Activated CD8-positive, alpha-beta T cell treated with anti-CD3 and anti-CD28 coated beads for 36 hours (primary cell): ENCODE measurements at regions not wholly inside any gene's neighbourhood (a gene's known extent, or its start where the extent isn't known, plus 50 kb on each side); places are given as distances from the start of the nearest gene placed in this dataset.

Source experiments
- ATAC-seq: fragments of 200-7000 bp; cut with Tn5 transposase; one replicate; pipeline ENCODE4 v1.10.0; 2021; ENCODE audit warnings: mild to moderate bottlenecking, moderate library complexity
- CTCF ChIA-PET: fragments of 350-600 bp; sonication (Branson Sonifier 250); formaldehyde crosslinking; loops from one replicate; lab custom pipeline; 2021; ENCODE audit warnings: antibody characterized with exemption; lab: Charles Lee
- POLR2A ChIA-PET: fragments of 350-600 bp; sonication (Branson Sonifier 250); formaldehyde crosslinking; loops from one replicate; lab custom pipeline; 2021; ENCODE audit warnings: antibody characterized with exemption; lab: Charles Lee
- DNase-seq: peaks from one replicate; pipeline ENCODE4 v3.0.0-alpha.2; 2020
- H3K27ac Mint-ChIP-seq: one replicate; pipeline ENCODE4 v1.8.0; 2021; ENCODE audit warnings: mild to moderate bottlenecking, mixed read lengths
- H3K27me3 Mint-ChIP-seq: one replicate; pipeline ENCODE4 v1.8.0; 2021; ENCODE audit warnings: mixed read lengths
- H3K36me3 Mint-ChIP-seq: one replicate; pipeline ENCODE4 v1.8.0; 2021; ENCODE audit warnings: low read depth, mixed read lengths
- H3K4me1 Mint-ChIP-seq: one replicate; pipeline ENCODE4 v1.8.0; 2021; ENCODE audit warnings: low read depth, mixed read lengths
- H3K4me3 Mint-ChIP-seq: one replicate; pipeline ENCODE4 v1.8.0; 2021; ENCODE audit warnings: mild to moderate bottlenecking, moderate library complexity, mixed read lengths
- H3K9me3 Mint-ChIP-seq: one replicate; pipeline ENCODE4 v1.8.0; 2021; ENCODE audit warnings: mixed read lengths
- intact Hi-C: fragments of 100-400 bp; cut with micrococcal nuclease; formaldehyde crosslinking; loops from one replicate; pipeline ENCODE4 v1.10.0; 2022
- TF ChIP-seq, protein P1 (sequence below): fragments of 200-600 bp; IDR thresholded peaks from one replicate; pipeline ENCODE4 v1.8.0; 2022; ENCODE audit warnings: antibody characterized with exemption, mild to moderate bottlenecking

DNA sequence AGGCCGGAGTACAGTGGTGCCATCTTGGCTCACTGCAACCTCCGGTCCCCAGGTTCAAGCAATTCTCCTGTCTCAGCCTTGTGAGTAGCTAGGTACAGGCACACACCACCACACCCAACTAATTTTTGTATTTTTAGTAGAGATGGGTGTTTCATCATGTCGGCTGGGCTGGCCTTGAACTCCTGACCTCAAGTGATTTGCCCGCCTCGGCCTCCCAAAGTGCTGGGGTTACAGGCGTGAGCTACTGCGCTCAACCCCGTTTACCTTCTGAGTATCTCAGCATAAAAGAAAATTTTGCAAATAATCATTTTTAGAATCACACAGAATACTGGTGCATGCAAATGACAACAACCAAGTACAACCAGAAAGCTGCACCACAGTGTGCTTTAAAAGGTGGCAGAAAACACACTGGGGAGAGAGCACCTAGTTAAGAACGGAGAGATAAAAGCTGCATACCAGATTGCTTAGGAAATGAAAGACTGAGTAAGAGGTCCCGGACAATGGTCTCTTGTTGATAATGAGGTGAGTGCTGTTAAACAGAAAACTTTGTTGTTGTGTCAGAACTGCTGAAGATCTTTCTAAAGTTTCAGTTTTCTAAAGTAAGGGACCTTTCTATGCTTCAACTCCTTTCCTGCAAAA lies 189.6 kb downstream of the ACTR3 start:
- Mint-ChIP-seq H3K27ac (no peak overlapping the region), H3K4me3 (no peak overlapping the region), H3K9me3 (no peaks in the 10 kb centered on the region), H3K36me3 (no peaks in the 10 kb centered on the region), H3K27me3 (peaks cover 8% of the 10 kb centered on the region), H3K4me1 (no peaks in the 10 kb centered on the region)
- intact Hi-C loops: no loop called here
- DNase-seq (no peak), ATAC-seq (no peak)
- POLR2A ChIA-PET: no interaction called here
- CTCF ChIA-PET: no interaction called here
- TF ChIP-seq, protein P1, sequence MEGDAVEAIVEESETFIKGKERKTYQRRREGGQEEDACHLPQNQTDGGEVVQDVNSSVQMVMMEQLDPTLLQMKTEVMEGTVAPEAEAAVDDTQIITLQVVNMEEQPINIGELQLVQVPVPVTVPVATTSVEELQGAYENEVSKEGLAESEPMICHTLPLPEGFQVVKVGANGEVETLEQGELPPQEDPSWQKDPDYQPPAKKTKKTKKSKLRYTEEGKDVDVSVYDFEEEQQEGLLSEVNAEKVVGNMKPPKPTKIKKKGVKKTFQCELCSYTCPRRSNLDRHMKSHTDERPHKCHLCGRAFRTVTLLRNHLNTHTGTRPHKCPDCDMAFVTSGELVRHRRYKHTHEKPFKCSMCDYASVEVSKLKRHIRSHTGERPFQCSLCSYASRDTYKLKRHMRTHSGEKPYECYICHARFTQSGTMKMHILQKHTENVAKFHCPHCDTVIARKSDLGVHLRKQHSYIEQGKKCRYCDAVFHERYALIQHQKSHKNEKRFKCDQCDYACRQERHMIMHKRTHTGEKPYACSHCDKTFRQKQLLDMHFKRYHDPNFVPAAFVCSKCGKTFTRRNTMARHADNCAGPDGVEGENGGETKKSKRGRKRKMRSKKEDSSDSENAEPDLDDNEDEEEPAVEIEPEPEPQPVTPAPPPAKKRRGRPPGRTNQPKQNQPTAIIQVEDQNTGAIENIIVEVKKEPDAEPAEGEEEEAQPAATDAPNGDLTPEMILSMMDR: no peak

- H3K4me3 Mint-ChIP-seq: no peak overlapping the region
- no peaks in the 10 kb centered on the region for H3K4me1 Mint-ChIP-seq
- DNase-seq (no peak), ATAC-seq (no peak)
- TF ChIP-seq, protein P1: no peak
- ChIA-PET POLR2A (no interaction called here), CTCF (no interaction called here)
- H3K27ac Mint-ChIP-seq: no peak overlapping the region
- intact Hi-C loops: no loop called here
- H3K36me3 Mint-ChIP-seq: no peaks in the 10 kb centered on the region
- H3K9me3 Mint-ChIP-seq: no peaks in the 10 kb centered on the region
- H3K27me3 Mint-ChIP-seq: peaks cover 2% of the 10 kb centered on the region
Observed at GRCh38 chr2:114082731-114083433, 193.0 kb downstream of the ACTR3 start.

DNA sequence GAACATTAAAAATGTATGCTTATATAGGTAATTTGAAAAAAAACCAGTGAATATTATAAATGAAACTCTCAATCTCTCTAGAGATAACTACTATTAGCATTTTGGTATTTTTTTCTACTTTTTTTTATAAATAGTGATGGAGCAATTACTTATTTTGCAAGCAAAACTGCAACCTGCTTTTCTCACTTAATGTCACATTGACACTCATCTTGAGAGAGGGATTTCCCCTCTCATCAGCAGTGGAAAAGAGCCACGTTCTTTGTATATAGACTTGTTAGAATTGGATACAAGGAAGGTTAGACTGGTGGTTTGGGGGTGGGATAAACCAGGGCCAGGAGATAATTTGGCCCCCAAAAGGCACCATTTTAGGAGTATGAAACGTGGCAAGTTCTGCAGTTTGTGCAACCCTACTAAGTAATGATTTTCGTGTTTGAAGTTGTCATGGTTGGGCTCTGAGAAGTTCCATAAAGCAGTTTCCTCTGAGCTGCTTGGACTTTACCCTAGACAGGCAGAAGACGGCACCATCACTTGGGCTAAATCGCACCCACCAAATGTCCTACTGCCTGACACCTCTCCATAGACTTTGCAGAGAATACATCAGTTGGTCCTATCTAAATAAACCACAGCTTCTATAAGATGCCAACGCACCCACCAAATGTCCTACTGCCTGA lies 194.0 kb downstream of the ACTR3 start:
- Mint-ChIP-seq H3K27ac (no peak overlapping the region), H3K36me3 (no peaks in the 10 kb centered on the region), H3K9me3 (no peaks in the 10 kb centered on the region), H3K27me3 (peaks cover 4% of the 10 kb centered on the region), H3K4me1 (no peaks in the 10 kb centered on the region), H3K4me3 (no peak overlapping the region)
- intact Hi-C loops: no loop called here
- TF ChIP-seq, protein P1: no peak
- CTCF ChIA-PET: no interaction called here
- POLR2A ChIA-PET: no interaction called here
- ATAC-seq (no peak), DNase-seq (no peak)

DNA sequence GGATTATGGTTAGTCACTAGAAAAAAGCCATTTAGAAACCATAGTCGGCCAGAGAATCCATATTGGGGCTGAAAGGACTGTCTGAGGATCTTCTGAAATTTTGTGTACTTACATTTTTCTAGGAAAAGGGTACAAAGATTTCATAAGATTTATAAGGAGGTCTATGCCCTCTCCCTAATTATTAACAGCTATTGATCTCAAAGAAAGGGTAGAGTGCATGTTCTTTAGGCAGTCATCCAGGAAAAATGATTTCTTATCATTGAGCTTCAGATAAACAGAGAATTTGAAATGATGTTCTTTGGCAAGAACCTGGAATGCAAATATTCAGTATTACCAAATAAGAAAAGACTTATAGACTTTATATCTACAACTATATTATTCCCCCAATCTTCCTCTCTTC lies 195.3 kb downstream of the ACTR3 start:
- Mint-ChIP-seq H3K4me3 (no peak overlapping the region), H3K27ac (no peak overlapping the region), H3K27me3 (peaks cover 4% of the 10 kb centered on the region), H3K9me3 (no peaks in the 10 kb centered on the region), H3K36me3 (no peaks in the 10 kb centered on the region), H3K4me1 (no peaks in the 10 kb centered on the region)
- DNase-seq (no peak), ATAC-seq (no peak)
- TF ChIP-seq, protein P1: no peak
- intact Hi-C loops: no loop called here
- CTCF ChIA-PET: no interaction called here
- POLR2A ChIA-PET: no interaction called here

DNA sequence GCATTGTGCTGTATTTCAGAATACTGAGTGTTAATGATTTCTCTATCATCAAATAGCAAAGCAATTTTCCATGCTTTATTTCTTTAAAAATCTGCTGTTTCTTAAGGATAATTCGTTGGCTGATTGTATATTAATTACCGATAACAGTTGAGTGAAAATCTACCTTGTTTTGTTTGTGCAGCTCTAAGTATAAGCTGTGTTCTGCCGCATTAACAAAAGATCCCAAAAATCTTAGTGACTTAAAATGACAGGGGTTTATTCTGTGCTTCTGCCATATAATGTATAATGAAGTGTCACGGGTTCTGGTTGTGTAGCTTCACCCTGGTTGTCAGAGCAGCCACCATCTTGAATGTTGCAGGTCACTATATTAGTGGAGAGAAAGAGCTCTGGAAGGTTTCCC lies 196.1 kb downstream of the ACTR3 start:
- H3K27ac Mint-ChIP-seq: no peak overlapping the region
- H3K36me3 Mint-ChIP-seq: no peaks in the 10 kb centered on the region

More for the DNA sequence above, 196.1 kb downstream of the ACTR3 start:
- intact Hi-C loops: no loop called here
- TF ChIP-seq, protein P1: no peak
- ATAC-seq (no peak), DNase-seq (no peak)
- Mint-ChIP-seq H3K9me3 (no peaks in the 10 kb centered on the region), H3K27me3 (peaks cover 4% of the 10 kb centered on the region), H3K4me3 (no peak overlapping the region), H3K4me1 (no peaks in the 10 kb centered on the region)
- ChIA-PET CTCF (no interaction called here), POLR2A (no interaction called here)
